Tibial artery (tissue), 4 donors: ENCODE measurements at regions not wholly inside any gene's neighbourhood (a gene's known extent, or its start where the extent isn't known, plus 50 kb on each side); places are given as distances from the start of the nearest gene placed in this dataset.

Experiments
- DNase-seq, 2 donors: peaks; one replicate each; pipeline ENCODE4 v3.0.0-alpha.2; 2019
- H3K27ac ChIP-seq, 2 donors: fragments of 200-600 bp; sonication (generic) in 1 of 2; 1 replicate in 1 of 2; 2 replicates in 1 of 2; pipeline ENCODE4 v1.5.1; 2018 to 2019; ENCODE audit warnings: mild to moderate bottlenecking in 1 of 2
- H3K27me3 ChIP-seq, 2 donors: fragments of 200-600 bp; sonication (generic) in 1 of 2; one replicate each; pipeline versions ENCODE4 v1.5.1 to v1.6.0; 2016 to 2019
- H3K36me3 ChIP-seq, 3 donors: fragments of 200-600 bp; sonication (generic) in 2 of 3; one replicate each; pipeline ENCODE4 v1.5.1; 2016 to 2019; ENCODE audit warnings: mild to moderate bottlenecking in 2 of 3
- H3K4me1 ChIP-seq, 4 donors: fragments of 200-600 bp; sonication (generic) in 2 of 4; 1 replicate in 3 of 4; 2 replicates in 1 of 4; pipeline ENCODE4 v1.5.1; 2016 to 2019
- H3K4me3 ChIP-seq, 2 donors: fragments of 200-600 bp; sonication (generic) in 1 of 2; 1 replicate in 1 of 2; 2 replicates in 1 of 2; pipeline ENCODE4 v1.5.1; 2018 to 2019; ENCODE audit warnings: mild to moderate bottlenecking in 2 of 2
- H3K9me3 ChIP-seq, 3 donors: fragments of 200-600 bp; sonication (generic) in 1 of 3; one replicate each; pipeline ENCODE4 v1.5.1; 2016 to 2019
- CTCF ChIP-seq, 2 experiments: fragments of 200-600 bp in 1 of 2; fragments of 450-650 bp in 1 of 2; IDR thresholded peaks; one replicate each; pipeline ENCODE4 v1.5.1; 2017 to 2019; ENCODE audit warnings: antibody characterized with exemption in 2 of 2, mild to moderate bottlenecking in 1 of 2, moderate library complexity in 1 of 2
- intact Hi-C: fragments of 100-400 bp; cut with DNase I; formaldehyde crosslinking; loops from one replicate; pipeline ENCODE4 v1.15.0; 2023; ENCODE audit warnings: low total_unique reads

DNA sequence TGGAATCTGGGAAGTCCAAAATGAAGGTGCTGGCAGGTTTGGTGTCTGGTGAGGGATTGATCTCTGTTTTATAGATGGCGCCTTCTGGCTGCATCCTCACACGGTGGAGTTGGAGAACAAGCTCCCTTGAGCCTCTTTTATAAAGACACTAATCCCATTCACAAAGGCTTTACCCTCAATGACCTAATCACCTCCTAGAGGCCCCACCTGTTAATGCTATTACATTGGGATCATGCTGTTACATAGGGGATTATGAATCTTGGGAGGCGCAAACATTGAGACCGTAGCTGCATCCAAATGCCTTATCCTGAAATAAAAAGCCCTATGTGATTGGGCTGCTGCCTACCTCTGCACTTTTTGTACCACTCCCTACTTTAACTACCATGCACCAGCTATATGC, 197.1 kb upstream of the HMHB1 start:
- no peaks in the 10 kb centered on the region for H3K9me3 ChIP-seq
- no peaks in the 10 kb centered on the region for H3K27me3 ChIP-seq
- H3K27ac ChIP-seq, result no peak overlapping the region
- H3K4me1 ChIP-seq, result no peaks in the 10 kb centered on the region
- intact Hi-C loops, result no loop called here
- TF ChIP-seq CTCF (IDR thresholded peaks at IDR 0.05), result no peak
- no peaks in the 10 kb centered on the region for H3K36me3 ChIP-seq
- no peak overlapping the region for H3K4me3 ChIP-seq
- no peak for DNase-seq

- no peak for TF ChIP-seq CTCF (IDR thresholded peaks at IDR 0.05)
- no peak for DNase-seq
- intact Hi-C loops, result no loop called here
- H3K27ac ChIP-seq, result no peak overlapping the region
- no peaks in the 10 kb centered on the region for H3K9me3 ChIP-seq
- H3K36me3 ChIP-seq, result no peaks in the 10 kb centered on the region
- H3K4me1 ChIP-seq, result no peaks in the 10 kb centered on the region
- no peak overlapping the region for H3K4me3 ChIP-seq
- H3K27me3 ChIP-seq, result no peaks in the 10 kb centered on the region
These were observed 198.6 kb upstream of the HMHB1 start for GRCh38 chr5:143613329-143613728.

GRCh38 chr5:143610946-143611345, 201.0 kb upstream of the HMHB1 start:
- TF ChIP-seq CTCF (IDR thresholded peaks at IDR 0.05), result no peak
- Histone ChIP-seq H3K27ac (no peak overlapping the region), H3K27me3 (no peaks in the 10 kb centered on the region), H3K36me3 (no peaks in the 10 kb centered on the region), H3K4me3 (no peak overlapping the region), H3K4me1 (no peaks in the 10 kb centered on the region), H3K9me3 (no peaks in the 10 kb centered on the region)
- intact Hi-C loops, result no loop called here
- DNase-seq, result no peak

DNA sequence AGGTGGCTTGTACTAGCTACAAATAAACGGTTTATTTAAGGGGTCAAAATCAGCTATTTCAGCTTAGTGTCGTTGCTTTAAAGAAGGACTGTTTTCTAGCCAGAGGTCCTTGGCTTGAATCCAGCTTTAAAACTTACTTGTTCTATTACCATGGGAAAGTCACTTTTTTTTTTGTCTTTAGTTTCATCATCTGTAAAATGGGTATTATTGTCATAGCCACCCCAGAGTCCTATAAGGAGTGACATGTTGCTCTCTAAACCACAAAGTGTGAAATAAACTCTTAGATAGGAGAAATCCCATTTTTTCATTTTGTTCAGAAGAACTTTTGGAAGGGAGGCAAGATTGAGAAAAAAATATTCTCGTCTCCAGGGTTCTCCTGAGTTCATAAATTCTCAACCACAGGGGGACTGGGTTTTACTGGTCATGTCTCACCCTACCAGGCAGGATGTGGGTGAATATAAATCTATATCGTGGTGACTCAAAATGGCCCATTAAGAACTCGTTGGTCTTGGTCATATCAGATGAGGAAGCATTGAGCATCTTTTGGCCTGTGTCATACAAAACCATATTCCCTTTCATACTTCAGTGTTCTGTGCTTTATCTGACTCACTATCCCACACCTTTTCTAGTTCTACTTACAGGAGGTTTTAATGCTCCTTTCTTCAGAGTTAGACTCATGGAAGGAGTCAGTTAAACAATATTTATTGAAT, 202.7 kb upstream of the NR3C1 start:
- DNase-seq, result no peak
- Histone ChIP-seq H3K36me3 (no peaks in the 10 kb centered on the region), H3K27ac (no peak overlapping the region), H3K4me3 (no peak overlapping the region), H3K4me1 (no peaks in the 10 kb centered on the region), H3K9me3 (no peaks in the 10 kb centered on the region), H3K27me3 (no peaks in the 10 kb centered on the region)
- intact Hi-C loops, result no loop called here
- no peak for TF ChIP-seq CTCF (IDR thresholded peaks at IDR 0.05)

- Histone ChIP-seq H3K4me1 (no peaks in the 10 kb centered on the region), H3K9me3 (no peaks in the 10 kb centered on the region), H3K27me3 (no peaks in the 10 kb centered on the region), H3K4me3 (no peak overlapping the region), H3K36me3 (no peaks in the 10 kb centered on the region), H3K27ac (no peak overlapping the region)
- intact Hi-C loops, result no loop called here
- DNase-seq, result no peak
- no peak for TF ChIP-seq CTCF (IDR thresholded peaks at IDR 0.05)
These were observed 202.0 kb upstream of the NR3C1 start for GRCh38 chr5:143605403-143606005.
